Left lung (tissue), 4 donors: ENCODE measurements at regions not wholly inside any gene's neighbourhood (a gene's known extent, or its start where the extent isn't known, plus 50 kb on each side); places are given as distances from the start of the nearest gene placed in this dataset.

Experiments
- ATAC-seq: fragments of 200-7000 bp; cut with Tn5 transposase; one replicate; pipeline ENCODE4 v1.9.1; 2020; ENCODE audit warnings: moderate library complexity
- DNase-seq, 4 donors: peaks; one replicate each; pipeline ENCODE4 v3.0.0-alpha.2; 2013 to 2020
- H3K27ac ChIP-seq, 2 donors: fragments of 200-600 bp; sonication (generic) in 1 of 2; one replicate each; pipeline versions ENCODE4 v1.5.0 to v1.8.0; 2020 to 2021
- H3K27me3 ChIP-seq, 2 donors: fragments of 200-600 bp; sonication (generic) in 1 of 2; one replicate each; pipeline versions ENCODE4 v1.5.0 to v1.8.0; 2020 to 2021
- H3K36me3 ChIP-seq, 2 donors: fragments of 200-600 bp; sonication (generic) in 1 of 2; one replicate each; pipeline versions ENCODE4 v1.5.0 to v1.8.0; 2020 to 2021
- H3K4me1 ChIP-seq, 2 donors: fragments of 200-600 bp; one replicate each; pipeline ENCODE4 v1.8.0; 2021
- H3K4me3 ChIP-seq, 2 donors: fragments of 200-600 bp; sonication (generic) in 1 of 2; one replicate each; pipeline versions ENCODE4 v1.5.0 to v1.8.0; 2020 to 2021; ENCODE audit warnings: mild to moderate bottlenecking in 1 of 2
- H3K9me3 ChIP-seq, 2 donors: fragments of 200-600 bp; sonication (generic) in 1 of 2; one replicate each; pipeline versions ENCODE4 v1.5.0 to v1.8.0; 2020 to 2021
- intact Hi-C, 2 donors: fragments of 100-400 bp; cut with DNase I; formaldehyde crosslinking; loops; one replicate each; pipeline versions ENCODE4 v1.11.2 to v1.14.2; 2022
- TF ChIP-seq, protein P1 (sequence below), 2 donors: fragments of 200-600 bp; sonication (generic) in 1 of 2; IDR thresholded peaks; one replicate each; pipeline versions ENCODE4 v1.5.0 to v1.8.0; 2021; ENCODE audit warnings: antibody characterized with exemption in 2 of 2
- donor health status: DM: no; HTN: yes; CAD: no.
- donor health status: DM: no; HTN: no; CAD: no.

DNA sequence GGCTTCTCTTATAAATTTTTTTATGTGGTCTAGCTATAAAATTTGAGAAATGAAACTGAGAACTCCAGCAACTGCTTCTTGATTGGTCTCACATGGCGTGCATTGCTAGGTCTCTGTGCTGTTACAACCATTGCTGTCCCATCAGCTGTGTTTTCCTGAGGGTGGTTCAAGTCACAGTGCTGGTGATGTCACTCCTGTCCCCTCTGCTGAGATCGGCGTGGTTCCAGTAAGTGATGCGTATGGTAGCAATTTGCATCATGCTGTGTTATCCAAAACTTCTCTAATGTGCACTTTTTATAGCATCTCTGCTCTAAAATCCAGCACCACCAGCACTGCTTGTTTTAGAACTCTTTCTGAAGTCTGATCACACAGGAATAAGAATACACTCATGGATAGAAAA, 112.6 kb upstream of the ZNF608 start:
- Histone ChIP-seq H3K9me3 (no peaks in the 10 kb centered on the region), H3K27me3 (no peaks in the 10 kb centered on the region), H3K27ac (peak overlapping the region in 1 of 2 donors; percentile 33), H3K36me3 (no peaks in the 10 kb centered on the region), H3K4me1 (peaks cover 0 to 19% of the 10 kb centered on the region in 2 donors), H3K4me3 (no peak overlapping the region)
- DNase-seq (no peak), ATAC-seq (peak; percentile 29)
- intact Hi-C loops, result no loop called here
- TF ChIP-seq, protein P1, sequence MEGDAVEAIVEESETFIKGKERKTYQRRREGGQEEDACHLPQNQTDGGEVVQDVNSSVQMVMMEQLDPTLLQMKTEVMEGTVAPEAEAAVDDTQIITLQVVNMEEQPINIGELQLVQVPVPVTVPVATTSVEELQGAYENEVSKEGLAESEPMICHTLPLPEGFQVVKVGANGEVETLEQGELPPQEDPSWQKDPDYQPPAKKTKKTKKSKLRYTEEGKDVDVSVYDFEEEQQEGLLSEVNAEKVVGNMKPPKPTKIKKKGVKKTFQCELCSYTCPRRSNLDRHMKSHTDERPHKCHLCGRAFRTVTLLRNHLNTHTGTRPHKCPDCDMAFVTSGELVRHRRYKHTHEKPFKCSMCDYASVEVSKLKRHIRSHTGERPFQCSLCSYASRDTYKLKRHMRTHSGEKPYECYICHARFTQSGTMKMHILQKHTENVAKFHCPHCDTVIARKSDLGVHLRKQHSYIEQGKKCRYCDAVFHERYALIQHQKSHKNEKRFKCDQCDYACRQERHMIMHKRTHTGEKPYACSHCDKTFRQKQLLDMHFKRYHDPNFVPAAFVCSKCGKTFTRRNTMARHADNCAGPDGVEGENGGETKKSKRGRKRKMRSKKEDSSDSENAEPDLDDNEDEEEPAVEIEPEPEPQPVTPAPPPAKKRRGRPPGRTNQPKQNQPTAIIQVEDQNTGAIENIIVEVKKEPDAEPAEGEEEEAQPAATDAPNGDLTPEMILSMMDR (IDR thresholded peaks at IDR 0.05), result no peak

DNA sequence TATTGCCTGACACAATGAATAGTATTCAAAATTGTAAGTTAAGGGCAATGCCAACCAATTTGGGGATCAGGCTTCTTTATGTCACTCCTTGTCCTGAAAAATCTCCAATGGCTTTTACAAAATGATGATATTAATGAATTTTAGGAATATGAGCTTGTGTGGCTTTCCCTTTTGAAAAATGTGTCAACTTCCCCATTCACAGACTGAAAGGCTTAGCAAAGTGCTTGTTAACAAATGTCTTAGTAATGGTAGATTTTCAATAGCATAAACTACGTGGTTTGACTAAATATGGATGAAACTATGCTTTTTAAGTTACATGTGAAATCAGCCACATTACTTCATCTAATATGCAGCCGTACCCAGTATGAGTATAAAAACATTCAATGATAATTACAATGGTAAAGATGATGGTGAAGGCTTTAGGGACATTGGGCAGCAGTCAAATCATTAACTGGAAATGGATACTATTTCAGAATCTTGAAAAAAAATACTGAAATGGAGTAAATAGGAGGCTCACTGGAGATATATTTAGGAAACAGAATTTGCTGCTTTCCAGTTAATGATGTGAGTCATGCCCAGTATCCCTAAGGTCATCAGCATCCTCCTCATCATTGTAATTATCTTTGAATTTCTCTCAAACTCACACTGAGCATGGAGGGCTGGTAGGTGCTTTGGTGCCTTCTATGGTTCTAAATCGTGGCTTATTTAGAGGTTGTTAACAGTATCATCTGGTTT, 113.3 kb upstream of the ZNF608 start:
- H3K36me3 ChIP-seq, result no peaks in the 10 kb centered on the region
- ATAC-seq, result no peak
- intact Hi-C loops, result no loop called here
- TF ChIP-seq, protein P1 (IDR thresholded peaks at IDR 0.05), result no peak
- H3K9me3 ChIP-seq, result no peaks in the 10 kb centered on the region
- H3K27me3 ChIP-seq, result no peaks in the 10 kb centered on the region
- H3K4me3 ChIP-seq, result no peak overlapping the region
- no peak overlapping the region for H3K27ac ChIP-seq
- DNase-seq, result no peak
- peaks cover 0 to 19% of the 10 kb centered on the region in 2 donors for H3K4me1 ChIP-seq

DNA sequence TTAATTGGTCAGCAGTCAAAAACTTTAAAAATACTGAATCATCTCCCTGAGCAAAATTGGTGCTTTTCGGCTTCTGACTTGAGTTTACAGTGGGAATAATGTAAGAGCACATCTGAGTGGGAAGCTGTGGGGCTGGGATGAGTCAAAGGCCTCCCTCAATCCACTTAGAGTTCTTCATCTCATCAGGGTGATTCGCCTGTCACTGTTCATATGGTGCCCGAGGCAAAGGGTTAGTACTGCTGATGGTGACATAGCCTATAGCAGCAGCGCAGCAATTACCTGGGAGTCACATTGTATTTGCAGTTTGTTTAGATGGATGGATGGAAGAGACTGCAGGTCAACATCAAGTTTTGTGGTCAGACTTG, 113.8 kb upstream of the ZNF608 start:
- intact Hi-C loops, result no loop called here
- Histone ChIP-seq H3K27me3 (no peaks in the 10 kb centered on the region), H3K4me3 (no peak overlapping the region), H3K9me3 (no peaks in the 10 kb centered on the region), H3K36me3 (no peaks in the 10 kb centered on the region), H3K4me1 (peaks cover 0 to 19% of the 10 kb centered on the region in 2 donors), H3K27ac (no peak overlapping the region)
- DNase-seq (no peak), ATAC-seq (no peak)
- TF ChIP-seq, protein P1 (IDR thresholded peaks at IDR 0.05), result no peak

- no peaks in the 10 kb centered on the region for H3K9me3 ChIP-seq
- no peaks in the 10 kb centered on the region for H3K27me3 ChIP-seq
- H3K4me1 ChIP-seq, result peaks cover 10 to 35% of the 10 kb centered on the region in 2 donors
- no peak overlapping the region for H3K4me3 ChIP-seq
- ATAC-seq, result no peak
- no peaks in the 10 kb centered on the region for H3K36me3 ChIP-seq
- DNase-seq, result no peak
- TF ChIP-seq, protein P1 (IDR thresholded peaks at IDR 0.05), result no peak
- H3K27ac ChIP-seq, result no peak overlapping the region
- intact Hi-C loops, result no loop called here
Observed at GRCh38 chr5:124865066-124865465, 118.6 kb upstream of the ZNF608 start.

GRCh38 chr5:124865603-124866354, 119.3 kb upstream of the ZNF608 start:
- ATAC-seq, result peak; percentile 80
- DNase-seq, result peak in 2 of 4 donors; percentile 59 to 70
- H3K4me1 ChIP-seq, result peaks cover 10 to 36% of the 10 kb centered on the region in 2 donors

More at GRCh38 chr5:124865603-124866354, 119.3 kb upstream of the ZNF608 start:
- Histone ChIP-seq H3K27me3 (no peaks in the 10 kb centered on the region), H3K27ac (peak overlapping the region; percentile 68 to 69), H3K9me3 (no peaks in the 10 kb centered on the region), H3K4me3 (no peak overlapping the region), H3K36me3 (no peaks in the 10 kb centered on the region)
- TF ChIP-seq, protein P1 (IDR thresholded peaks at IDR 0.05), result no peak
- intact Hi-C loops, result no loop called here
